Loucy (cell line): ENCODE measurements at regions not wholly inside any gene's neighbourhood (a gene's known extent, or its start where the extent isn't known, plus 50 kb on each side); places are given as distances from the start of the nearest gene placed in this dataset.

ENCODE experiments used
- H2AFZ ChIP-seq: fragments of 200-600 bp; sonication (generic); 2 replicates; pipeline ENCODE4 v1.6.0; 2016; ENCODE audit warnings: antibody characterized with exemption, mild to moderate bottlenecking, low read length, moderate library complexity
- H3F3A ChIP-seq: fragments of 200-600 bp; 2 replicates; pipeline ENCODE4 v1.6.0; 2016; ENCODE audit warnings: antibody characterized with exemption, low read depth, mild to moderate bottlenecking
- H3K27me3 ChIP-seq: fragments of 200-600 bp; sonication (generic); 2 replicates; pipeline ENCODE4 v1.6.1; 2014; ENCODE audit warnings: low read length, mild to moderate bottlenecking; ENCODE audit not compliant: insufficient read depth, poor library complexity, severe bottlenecking
- H3K36me3 ChIP-seq: fragments of 200-600 bp; sonication (generic); 2 replicates; pipeline ENCODE4 v1.6.1; 2016; ENCODE audit warnings: low read length; ENCODE audit not compliant: insufficient read depth
- H3K4me1 ChIP-seq: fragments of 200-600 bp; sonication (generic); 2 replicates; pipeline ENCODE4 v1.5.1; 2014; ENCODE audit warnings: low read length, mild to moderate bottlenecking; ENCODE audit not compliant: insufficient read depth, poor library complexity, severe bottlenecking
- H3K4me2 ChIP-seq: fragments of 200-600 bp; sonication (generic); 2 replicates; pipeline ENCODE4 v1.6.0; 2014; ENCODE audit warnings: antibody characterized with exemption, low read length, low read depth, mild to moderate bottlenecking; ENCODE audit not compliant: poor library complexity, severe bottlenecking
- H3K4me3 ChIP-seq: fragments of 200-600 bp; sonication (generic); 2 replicates; pipeline ENCODE4 v1.5.1; 2014; ENCODE audit warnings: low read length, mild to moderate bottlenecking, mixed read lengths; ENCODE audit not compliant: poor library complexity, severe bottlenecking
- H3K79me2 ChIP-seq: fragments of 200-600 bp; sonication (generic); 2 replicates; pipeline ENCODE4 v1.6.1; 2014; ENCODE audit warnings: low read length; ENCODE audit not compliant: insufficient read depth
- H3K9ac ChIP-seq: fragments of 200-600 bp; sonication (generic); 2 replicates; pipeline ENCODE4 v1.6.0; 2014; ENCODE audit warnings: mild to moderate bottlenecking, low read depth, low read length, moderate library complexity; ENCODE audit not compliant: poor library complexity, severe bottlenecking
- H3K9me2 ChIP-seq: fragments of 200-600 bp; sonication (generic); replicated peaks from 2 replicates; pipeline ENCODE4 v1.6.1; 2016; ENCODE audit warnings: low read depth, low read length, mixed read lengths
- H3K9me3 ChIP-seq: fragments of 200-600 bp; sonication (generic); 2 replicates; pipeline ENCODE4 v1.6.1; 2014; ENCODE audit warnings: mild to moderate bottlenecking, antibody characterized with exemption, low read length, low read depth; ENCODE audit not compliant: insufficient read depth
- H4K20me1 ChIP-seq: fragments of 200-600 bp; sonication (generic); 2 replicates; pipeline ENCODE4 v1.6.0; 2014; ENCODE audit warnings: antibody characterized with exemption, low read length, mild to moderate bottlenecking; ENCODE audit not compliant: insufficient read depth, poor library complexity, severe bottlenecking
- EZH2phosphoT487 ChIP-seq: fragments of 200-600 bp; IDR thresholded peaks from 2 replicates; pipeline ENCODE4 v1.6.1; 2018; ENCODE audit warnings: antibody characterized with exemption, mild to moderate bottlenecking, moderate library complexity, borderline replicate concordance
- TF ChIP-seq, protein P1 (sequence below): fragments of 200-600 bp; sonication (generic); conservative IDR thresholded peaks from 2 replicates; pipeline ENCODE4 v1.5.1; 2014; ENCODE audit warnings: mild to moderate bottlenecking, antibody characterized with exemption, low read length

DNA sequence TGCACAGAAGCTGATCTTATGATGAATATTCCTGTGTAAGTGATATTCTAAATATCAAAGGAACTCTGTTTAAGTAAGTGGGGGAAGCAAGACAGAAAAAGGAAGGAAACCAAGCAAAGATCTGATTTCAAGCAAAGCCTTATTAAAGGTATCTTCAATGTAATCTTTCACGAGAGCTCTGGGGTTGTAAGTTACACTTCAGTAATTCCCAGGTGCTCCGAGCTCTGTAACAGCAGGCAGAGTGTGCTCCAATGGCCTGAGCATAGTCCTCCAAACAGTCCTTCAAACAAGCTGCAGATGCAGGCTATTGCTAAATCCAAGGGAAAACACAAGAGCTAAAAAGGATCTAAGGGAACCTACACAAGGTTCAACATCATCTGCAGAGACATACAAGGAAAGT is 949.7 kb upstream of the TMPRSS15 start:
- Histone ChIP-seq H3K79me2 (no peaks in the 10 kb centered on the region), H3K9me3 (no peaks in the 10 kb centered on the region), H3K36me3 (no peaks in the 10 kb centered on the region), H3K27me3 (no peaks in the 10 kb centered on the region), H3K9me2 (no peaks in the 10 kb centered on the region), H3K4me1 (no peaks in the 10 kb centered on the region), H4K20me1 (no peaks in the 10 kb centered on the region), H3K4me2 (no peak overlapping the region), H3K4me3 (no peak overlapping the region), H3F3A (no peaks in the 10 kb centered on the region), H3K9ac (no peak overlapping the region), H2AFZ (no peak overlapping the region)
- TF ChIP-seq EZH2phosphoT487: no peak
- TF ChIP-seq, protein P1, sequence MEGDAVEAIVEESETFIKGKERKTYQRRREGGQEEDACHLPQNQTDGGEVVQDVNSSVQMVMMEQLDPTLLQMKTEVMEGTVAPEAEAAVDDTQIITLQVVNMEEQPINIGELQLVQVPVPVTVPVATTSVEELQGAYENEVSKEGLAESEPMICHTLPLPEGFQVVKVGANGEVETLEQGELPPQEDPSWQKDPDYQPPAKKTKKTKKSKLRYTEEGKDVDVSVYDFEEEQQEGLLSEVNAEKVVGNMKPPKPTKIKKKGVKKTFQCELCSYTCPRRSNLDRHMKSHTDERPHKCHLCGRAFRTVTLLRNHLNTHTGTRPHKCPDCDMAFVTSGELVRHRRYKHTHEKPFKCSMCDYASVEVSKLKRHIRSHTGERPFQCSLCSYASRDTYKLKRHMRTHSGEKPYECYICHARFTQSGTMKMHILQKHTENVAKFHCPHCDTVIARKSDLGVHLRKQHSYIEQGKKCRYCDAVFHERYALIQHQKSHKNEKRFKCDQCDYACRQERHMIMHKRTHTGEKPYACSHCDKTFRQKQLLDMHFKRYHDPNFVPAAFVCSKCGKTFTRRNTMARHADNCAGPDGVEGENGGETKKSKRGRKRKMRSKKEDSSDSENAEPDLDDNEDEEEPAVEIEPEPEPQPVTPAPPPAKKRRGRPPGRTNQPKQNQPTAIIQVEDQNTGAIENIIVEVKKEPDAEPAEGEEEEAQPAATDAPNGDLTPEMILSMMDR: no peak

DNA sequence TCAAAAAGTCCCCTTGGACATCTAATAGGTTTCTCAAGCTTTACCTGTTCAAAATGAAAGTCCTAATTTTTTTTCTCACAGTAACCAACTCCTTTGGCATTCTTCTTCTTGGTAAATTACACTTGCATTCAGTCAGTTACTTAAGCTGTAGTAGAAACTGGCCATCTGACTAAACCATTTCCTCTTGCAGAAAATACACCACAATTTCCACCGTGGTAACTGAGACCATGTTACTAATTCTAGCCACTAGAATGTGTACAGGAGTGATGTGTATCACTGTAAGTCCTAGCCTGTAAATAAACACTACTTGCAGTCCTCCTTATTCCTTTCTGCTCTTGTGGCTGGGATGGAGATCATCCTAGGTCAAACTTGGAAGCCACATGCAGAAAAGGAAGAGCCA is 965.4 kb upstream of the TMPRSS15 start:
- no peak overlapping the region for H3K9ac ChIP-seq
- TF ChIP-seq, protein P1: no peak
- no peaks in the 10 kb centered on the region for H3K9me3 ChIP-seq
- H3F3A ChIP-seq: no peaks in the 10 kb centered on the region
- no peaks in the 10 kb centered on the region for H3K79me2 ChIP-seq
- H3K4me3 ChIP-seq: no peak overlapping the region
- no peak overlapping the region for H2AFZ ChIP-seq
- no peak overlapping the region for H3K4me2 ChIP-seq
- H3K36me3 ChIP-seq: no peaks in the 10 kb centered on the region
- no peaks in the 10 kb centered on the region for H3K9me2 ChIP-seq
- no peaks in the 10 kb centered on the region for H3K4me1 ChIP-seq
- no peaks in the 10 kb centered on the region for H4K20me1 ChIP-seq
- H3K27me3 ChIP-seq: no peaks in the 10 kb centered on the region

DNA sequence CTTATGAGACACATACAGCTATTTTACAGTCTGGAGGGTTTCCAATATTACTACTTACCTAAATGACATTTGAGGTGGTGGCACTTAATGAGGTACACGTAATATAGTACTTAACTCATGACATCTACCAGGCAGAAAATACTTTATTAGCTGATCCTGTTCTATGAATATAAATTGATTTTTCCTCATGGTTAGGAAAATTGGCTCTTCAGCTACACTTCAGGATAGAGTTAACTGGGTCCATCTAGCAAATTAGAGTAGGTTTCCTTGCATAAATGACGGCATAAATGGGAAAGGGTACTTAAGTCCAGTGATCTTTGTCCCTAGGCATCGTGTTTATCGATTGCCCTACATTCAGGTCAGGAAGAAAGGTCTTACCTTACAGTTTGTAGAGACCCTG is 988.8 kb upstream of the TMPRSS15 start:
- H3K9ac ChIP-seq: no peak overlapping the region
- no peaks in the 10 kb centered on the region for H4K20me1 ChIP-seq
- no peaks in the 10 kb centered on the region for H3K79me2 ChIP-seq
- no peaks in the 10 kb centered on the region for H3K9me2 ChIP-seq
- H3K9me3 ChIP-seq: no peaks in the 10 kb centered on the region
- H3K4me1 ChIP-seq: no peaks in the 10 kb centered on the region
- no peak overlapping the region for H3K4me3 ChIP-seq
- no peak overlapping the region for H2AFZ ChIP-seq
- no peak overlapping the region for H3K4me2 ChIP-seq
- no peaks in the 10 kb centered on the region for H3F3A ChIP-seq
- no peaks in the 10 kb centered on the region for H3K27me3 ChIP-seq
- H3K36me3 ChIP-seq: no peaks in the 10 kb centered on the region
- TF ChIP-seq, protein P1: no peak
- TF ChIP-seq EZH2phosphoT487: no peak
